ENCODE measurements at regions not wholly inside any gene's neighbourhood (a gene's known extent, or its start where the extent isn't known, plus 50 kb on each side); places are given as distances from the start of the nearest gene placed in this dataset.

DNA sequence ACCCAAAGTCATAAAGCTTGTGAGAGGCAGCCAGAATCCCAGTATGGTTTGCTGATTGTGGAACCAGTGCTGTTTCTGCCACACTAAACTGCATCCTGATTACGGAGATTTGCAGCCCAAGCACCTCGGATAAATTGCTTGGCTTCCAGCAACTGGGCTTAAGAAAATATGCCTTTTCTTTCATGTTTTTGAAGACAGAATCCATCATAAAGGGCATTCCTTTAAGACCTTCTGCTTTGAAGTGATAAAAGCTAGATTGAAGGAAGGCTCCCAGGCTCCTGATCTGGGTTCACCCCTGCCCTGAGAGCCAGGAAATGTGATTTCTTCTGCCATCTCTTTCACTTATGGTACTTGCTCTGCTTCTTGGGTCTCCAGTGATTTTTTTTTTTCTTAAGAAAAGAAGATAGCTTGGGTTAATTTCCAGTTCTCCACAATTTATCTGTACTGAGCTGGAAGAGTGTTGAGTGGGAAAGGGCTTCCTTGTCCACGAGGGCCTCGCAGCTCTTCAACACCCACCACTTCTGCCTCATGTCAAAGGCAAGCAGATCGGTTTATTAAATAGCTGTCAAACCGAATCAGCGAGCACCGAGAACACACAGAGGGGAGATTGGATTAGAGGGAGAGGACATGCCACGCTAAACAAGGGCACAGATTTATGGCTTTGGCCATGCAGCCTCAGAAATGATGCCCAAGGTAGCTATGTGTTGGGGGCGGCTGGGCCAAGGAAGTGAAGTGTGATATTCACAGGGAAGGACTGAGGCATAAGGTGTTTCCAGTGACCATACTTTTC is 94.9 kb upstream of the TBX20 start:
- TF ChIP-seq, protein P1, sequence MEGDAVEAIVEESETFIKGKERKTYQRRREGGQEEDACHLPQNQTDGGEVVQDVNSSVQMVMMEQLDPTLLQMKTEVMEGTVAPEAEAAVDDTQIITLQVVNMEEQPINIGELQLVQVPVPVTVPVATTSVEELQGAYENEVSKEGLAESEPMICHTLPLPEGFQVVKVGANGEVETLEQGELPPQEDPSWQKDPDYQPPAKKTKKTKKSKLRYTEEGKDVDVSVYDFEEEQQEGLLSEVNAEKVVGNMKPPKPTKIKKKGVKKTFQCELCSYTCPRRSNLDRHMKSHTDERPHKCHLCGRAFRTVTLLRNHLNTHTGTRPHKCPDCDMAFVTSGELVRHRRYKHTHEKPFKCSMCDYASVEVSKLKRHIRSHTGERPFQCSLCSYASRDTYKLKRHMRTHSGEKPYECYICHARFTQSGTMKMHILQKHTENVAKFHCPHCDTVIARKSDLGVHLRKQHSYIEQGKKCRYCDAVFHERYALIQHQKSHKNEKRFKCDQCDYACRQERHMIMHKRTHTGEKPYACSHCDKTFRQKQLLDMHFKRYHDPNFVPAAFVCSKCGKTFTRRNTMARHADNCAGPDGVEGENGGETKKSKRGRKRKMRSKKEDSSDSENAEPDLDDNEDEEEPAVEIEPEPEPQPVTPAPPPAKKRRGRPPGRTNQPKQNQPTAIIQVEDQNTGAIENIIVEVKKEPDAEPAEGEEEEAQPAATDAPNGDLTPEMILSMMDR (IDR thresholded peaks at IDR 0.05; ENCODE audit: low read length, missing control alignments) = no peak
- H3K4me3 ChIP-seq (replicated peaks; ENCODE audit: low read depth, low read length) = no peak overlapping the region
- DNase-seq (ENCODE audit: low read depth) = no peak

DNA sequence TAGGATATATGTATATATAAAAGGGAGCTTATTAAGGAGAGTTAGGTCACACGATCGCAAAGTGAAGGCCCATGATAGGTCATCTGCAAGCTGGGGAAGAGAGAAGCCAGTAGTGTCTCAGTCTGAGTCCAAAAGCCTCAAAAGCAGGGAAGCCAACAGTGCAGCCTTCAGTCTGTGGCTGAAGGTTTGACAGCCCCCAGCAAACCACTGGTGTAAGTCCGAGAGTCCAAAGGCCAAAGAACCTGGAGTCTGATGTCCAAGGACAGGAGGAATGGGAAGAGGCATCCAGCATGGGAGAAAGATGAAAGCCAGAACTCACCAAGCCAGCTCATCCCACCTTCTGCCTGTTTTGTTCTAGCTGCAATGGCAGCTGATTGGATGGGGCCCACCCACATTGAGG is 88.9 kb upstream of the TBX20 start:
- TF ChIP-seq, protein P1 (IDR thresholded peaks at IDR 0.05; ENCODE audit: low read length, missing control alignments) = no peak
- H3K4me3 ChIP-seq (replicated peaks; ENCODE audit: low read depth, low read length) = no peak overlapping the region
- DNase-seq (ENCODE audit: low read depth) = no peak

DNA sequence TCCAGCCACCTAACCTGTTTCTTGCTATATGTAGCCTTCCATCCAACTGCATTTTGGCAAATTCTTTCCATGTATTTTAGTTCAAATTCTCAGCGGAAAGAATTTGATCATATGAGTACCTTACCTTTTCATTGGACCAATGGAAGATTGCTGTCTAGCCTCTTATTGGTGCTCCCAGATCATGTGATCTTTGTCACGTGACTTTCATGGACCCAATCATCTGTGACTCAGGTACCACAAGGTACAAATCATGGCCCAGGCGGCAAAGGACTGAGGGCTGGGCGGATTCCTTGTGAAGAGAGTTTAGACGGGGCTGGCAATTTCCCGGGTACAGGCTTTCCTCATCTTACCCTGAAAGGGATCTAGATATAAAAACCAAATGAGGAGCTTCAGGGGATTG is 85.9 kb upstream of the TBX20 start:
- no peak overlapping the region for H3K4me3 ChIP-seq (replicated peaks; ENCODE audit: low read depth, low read length)
- DNase-seq (ENCODE audit: low read depth) = no peak
- TF ChIP-seq, protein P1 (IDR thresholded peaks at IDR 0.05; ENCODE audit: low read length, missing control alignments) = no peak

DNA sequence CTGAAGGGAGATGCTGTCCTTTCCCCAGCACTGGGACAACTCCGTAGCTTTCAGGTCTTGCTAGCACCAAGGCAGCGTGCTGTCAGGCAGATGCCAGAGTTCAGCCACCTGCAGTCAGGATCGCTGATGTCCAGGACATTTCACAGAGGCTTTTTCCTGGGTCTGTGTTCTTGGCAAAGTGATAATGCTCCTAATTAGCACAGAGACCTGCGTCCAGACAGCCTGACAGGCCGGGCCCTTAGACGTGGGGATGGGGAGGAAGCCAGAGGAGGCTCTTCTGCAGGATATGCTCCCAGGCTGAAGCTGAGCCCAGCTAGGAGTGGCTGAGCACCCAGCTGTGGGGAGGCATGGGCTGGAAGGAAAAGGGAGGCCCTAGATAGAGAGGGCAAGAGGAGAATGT is 82.5 kb upstream of the TBX20 start:
- no peak overlapping the region for H3K4me3 ChIP-seq (replicated peaks; ENCODE audit: low read depth, low read length)
- no peak for DNase-seq (ENCODE audit: low read depth)

DNA sequence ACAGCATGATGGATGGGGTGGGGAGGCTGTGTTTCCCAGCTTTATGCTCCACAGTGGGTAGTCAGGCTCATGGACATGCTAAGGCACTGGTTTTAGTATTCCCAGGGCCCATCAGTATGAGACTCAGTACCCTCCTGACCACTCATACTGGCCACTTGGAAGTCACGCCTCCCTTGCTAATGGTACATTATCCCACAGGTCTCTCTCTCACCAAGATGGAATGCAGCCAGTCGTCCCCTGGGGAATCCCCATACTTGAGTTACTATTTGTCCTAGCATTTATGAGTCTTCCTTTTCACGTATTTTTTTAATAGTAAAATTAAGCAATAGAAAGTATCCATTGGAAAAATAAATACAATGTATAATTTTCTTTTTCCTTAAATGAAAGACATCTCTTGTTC is 80.6 kb upstream of the TBX20 start:
- no peak for DNase-seq (ENCODE audit: low read depth)

More for the DNA sequence above, 82.5 kb upstream of the TBX20 start:
- TF ChIP-seq, protein P1 (IDR thresholded peaks at IDR 0.05; ENCODE audit: low read length, missing control alignments) = no peak

DNA sequence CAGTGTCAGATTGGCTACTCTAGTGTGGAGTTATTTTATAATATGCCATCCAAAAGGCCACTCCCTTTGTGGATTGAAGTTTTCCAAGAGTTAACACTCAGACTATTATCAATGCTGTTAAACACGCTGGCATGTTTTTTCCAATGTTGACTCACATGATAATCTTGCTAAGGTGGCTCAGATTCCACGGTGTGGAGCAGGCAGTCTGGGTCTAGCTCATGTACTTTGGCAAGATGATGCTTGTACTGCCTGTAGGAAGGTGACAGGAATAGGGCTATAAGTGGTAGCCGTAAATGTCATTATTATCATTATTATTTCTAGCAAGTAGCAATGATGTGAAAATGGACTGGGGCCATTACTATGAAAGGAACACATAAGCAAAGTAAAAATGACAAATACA is 79.4 kb upstream of the TBX20 start:
- DNase-seq (ENCODE audit: low read depth) = no peak
- no peak overlapping the region for H3K4me3 ChIP-seq (replicated peaks; ENCODE audit: low read depth, low read length)
- TF ChIP-seq, protein P1 (IDR thresholded peaks at IDR 0.05; ENCODE audit: low read length, missing control alignments) = no peak

More for the DNA sequence above, 80.6 kb upstream of the TBX20 start:
- TF ChIP-seq, protein P1 (IDR thresholded peaks at IDR 0.05; ENCODE audit: low read length, missing control alignments) = no peak
- no peak overlapping the region for H3K4me3 ChIP-seq (replicated peaks; ENCODE audit: low read depth, low read length)
